ENCODE measurements at regions not wholly inside any gene's neighbourhood (a gene's known extent, or its start where the extent isn't known, plus 50 kb on each side); places are given as distances from the start of the nearest gene placed in this dataset.

DNA sequence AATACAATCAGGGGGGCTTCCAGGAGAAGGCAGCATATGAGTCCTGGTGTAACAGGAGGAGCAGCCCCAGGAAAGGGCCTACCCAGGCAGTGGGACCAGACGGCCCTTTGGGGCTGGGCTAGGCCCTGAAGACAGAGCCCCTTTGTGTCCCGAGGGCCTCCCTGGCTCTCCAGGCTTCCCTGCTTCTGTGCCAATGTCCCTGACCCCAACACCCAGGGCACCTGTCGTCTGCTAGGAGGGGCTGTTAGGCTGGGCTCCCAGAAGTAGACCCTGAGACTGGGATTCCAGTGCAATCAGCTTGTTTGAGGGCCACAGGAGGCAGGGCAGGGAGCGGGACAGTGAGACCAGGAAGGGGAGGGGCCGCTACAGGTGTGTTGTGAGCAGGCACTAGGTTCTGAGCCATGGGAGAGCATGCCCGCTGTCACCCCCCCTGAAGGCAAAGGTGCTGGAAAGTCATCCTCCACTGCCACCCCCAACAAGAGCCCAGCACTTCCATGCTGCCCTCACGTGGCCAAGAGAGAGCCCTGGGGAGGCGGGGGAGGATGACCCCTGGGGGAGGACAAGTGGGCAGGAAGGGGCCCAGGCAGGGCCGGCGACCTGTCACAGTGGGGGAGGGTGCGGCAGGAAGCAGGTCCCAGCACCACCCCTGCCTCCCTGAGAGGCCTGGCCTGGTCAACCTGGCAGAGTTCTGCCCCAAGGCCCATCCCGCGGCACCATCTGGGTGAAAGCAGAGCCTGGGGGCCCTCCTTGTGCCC, 64.8 kb downstream of the ADRA2C start:
- in situ Hi-C loops (cut with HindIII; ENCODE audit: low sequenced_read_pairs) = no loop called here

DNA sequence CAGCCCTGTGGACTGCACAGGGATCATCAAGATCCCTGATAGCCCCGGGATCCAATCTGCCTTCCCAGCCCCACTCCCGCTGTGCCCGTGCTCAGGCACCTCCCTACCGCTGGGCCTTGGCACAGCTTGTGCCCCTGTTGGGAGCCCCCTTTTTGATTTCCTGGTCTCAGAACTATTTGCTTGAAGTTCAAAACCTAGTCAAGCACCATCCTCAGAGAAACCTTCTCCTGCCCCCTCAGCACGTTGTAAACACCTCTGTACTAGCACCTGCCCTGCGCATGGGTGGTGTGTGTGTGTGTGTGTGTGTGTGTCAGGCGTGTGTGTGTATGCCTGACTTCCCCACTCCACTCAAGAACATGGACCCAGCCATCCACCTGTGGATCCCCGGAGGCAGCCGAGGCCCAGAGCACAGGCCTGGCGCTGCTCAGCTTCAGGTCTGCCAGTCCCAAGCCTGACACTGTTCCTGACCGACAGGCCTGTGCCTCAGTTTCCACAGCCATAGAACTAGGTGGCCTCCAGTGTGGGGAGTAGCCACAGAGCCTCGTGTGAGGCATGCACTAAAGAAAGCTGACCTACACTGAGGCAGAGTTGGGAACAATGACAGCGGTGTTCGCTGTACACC, 65.5 kb downstream of the ADRA2C start:
- in situ Hi-C loops (cut with HindIII; ENCODE audit: low sequenced_read_pairs) = no loop called here

DNA sequence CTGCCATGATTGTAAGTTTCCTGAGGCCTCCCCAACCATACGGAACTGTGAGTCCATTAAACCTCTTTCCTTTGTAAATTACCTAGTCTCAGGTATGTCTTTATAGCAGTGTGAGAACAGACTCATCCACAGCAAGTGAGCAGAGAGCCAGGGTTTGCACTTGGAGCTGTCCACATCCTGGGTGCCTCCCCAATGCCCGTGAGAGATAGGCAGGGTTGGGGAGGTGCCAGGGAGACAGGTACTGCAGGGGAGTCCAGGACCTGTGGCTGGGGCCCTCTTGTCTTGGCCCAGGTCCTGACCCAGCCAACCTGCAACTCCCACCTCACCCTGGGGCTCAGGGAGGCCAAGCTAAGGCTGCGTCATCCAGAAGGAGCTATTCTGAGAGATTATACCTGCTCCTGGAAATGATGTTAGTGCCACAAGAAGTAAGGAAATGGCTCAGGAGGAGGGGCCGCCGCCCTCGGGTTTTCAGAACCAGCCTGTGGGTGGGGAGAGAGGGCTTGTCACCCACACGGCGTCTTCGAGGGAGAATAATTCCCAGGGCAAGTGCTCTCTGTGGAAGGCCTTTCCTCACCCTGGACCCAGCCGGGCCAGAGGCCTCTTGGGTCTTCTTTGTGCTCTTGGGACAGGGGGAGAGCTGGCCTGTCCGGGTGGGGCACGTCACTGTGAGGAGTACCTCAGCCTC, 66.5 kb downstream of the ADRA2C start:
- in situ Hi-C loops (cut with HindIII; ENCODE audit: low sequenced_read_pairs) = no loop called here

DNA sequence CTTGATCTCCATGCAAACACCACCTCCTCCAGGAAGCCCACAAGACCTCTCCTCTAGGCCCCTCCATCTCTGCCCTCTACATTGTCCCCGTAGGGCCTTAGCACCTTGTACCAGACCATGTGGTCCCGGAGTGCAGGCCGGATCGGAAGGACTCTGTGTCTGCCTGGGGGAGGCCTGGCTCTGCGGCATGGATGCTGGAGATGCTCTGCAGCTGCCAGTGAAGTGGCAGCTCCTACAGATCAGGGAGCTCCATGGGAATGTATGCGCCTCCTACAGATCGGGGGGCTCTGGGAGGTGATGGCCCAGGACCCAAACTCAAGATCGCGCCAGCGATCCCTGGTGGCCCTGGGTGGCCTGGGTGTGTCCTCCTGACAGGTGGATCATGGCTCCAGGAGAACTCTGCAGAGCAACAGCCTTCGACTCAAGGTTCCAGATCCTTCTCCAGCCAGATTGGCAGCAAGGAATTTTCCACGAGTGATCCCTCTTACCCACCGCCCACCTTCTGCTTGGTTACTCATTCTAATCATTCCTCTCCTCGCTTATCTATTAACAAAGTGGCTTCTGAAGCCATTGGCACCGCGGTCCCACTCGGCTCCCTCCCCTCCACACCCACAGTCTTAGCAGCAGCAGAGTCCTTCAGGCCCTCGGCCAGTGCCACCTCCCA, 67.3 kb downstream of the ADRA2C start:
- in situ Hi-C loops (cut with HindIII; ENCODE audit: low sequenced_read_pairs) = no loop called here

GRCh38 chr4:3834186-3834662, 68.0 kb downstream of the ADRA2C start:
- in situ Hi-C loops (cut with HindIII; ENCODE audit: low sequenced_read_pairs) = no loop called here

DNA sequence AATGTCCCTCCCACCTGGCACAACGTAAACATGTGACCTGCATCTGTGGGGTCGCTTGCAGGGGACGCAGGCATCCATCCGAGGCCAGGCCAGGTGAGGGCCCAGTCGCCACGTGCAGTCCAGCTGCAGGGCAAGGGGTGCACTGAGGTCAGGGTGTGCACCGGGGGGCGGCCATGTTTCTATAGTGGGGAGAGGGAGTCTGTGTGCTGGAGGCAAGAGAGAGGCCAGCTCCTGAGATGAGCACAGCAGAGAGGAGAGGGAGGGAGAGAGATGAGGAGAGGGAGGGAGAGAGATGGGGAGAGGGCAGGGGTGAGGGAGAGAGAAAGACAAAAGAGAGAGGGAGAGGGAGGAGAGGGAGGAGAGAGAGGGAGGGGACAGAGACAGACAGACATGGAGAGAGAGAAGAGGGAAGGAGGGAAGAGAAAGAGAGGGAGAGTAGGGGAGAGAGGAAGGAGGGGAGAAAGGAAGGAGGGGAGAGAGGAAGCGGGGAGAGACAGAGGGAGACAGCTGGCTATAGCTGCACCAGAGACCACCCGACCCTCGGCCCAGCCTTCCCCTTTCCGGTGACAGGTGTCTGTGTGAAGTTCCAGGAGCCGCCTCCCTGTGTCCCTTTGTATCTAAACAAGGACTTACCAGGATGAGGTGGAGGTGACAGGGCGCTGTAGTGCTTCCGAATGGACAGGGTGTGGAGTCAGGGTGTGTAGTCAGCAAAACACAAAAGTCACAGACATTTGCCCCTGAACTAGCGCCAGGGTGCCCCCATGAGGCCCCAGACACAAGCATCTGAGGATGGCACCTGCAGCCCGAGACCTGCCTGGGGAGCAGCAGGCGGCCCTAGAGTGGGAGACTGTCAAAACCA, 68.7 kb downstream of the ADRA2C start:
- in situ Hi-C loops (cut with HindIII; ENCODE audit: low sequenced_read_pairs) = no loop called here

- in situ Hi-C loops (cut with HindIII; ENCODE audit: low sequenced_read_pairs) = no loop called here
Measured at GRCh38 chr4:3835527-3836405, 69.6 kb downstream of the ADRA2C start.

- in situ Hi-C loops (cut with HindIII; ENCODE audit: low sequenced_read_pairs) = no loop called here
Measured at GRCh38 chr4:3836406-3836755, 70.2 kb downstream of the ADRA2C start.

- in situ Hi-C loops (cut with HindIII; ENCODE audit: low sequenced_read_pairs) = no loop called here
Measured at GRCh38 chr4:3836756-3837601, 70.8 kb downstream of the ADRA2C start.

- in situ Hi-C loops (cut with HindIII; ENCODE audit: low sequenced_read_pairs) = no loop called here
Measured at GRCh38 chr4:3838437-3839380, 72.5 kb downstream of the ADRA2C start.

GRCh38 chr4:3845094-3845743, 79.0 kb downstream of the ADRA2C start:
- in situ Hi-C loops (cut with HindIII; ENCODE audit: low sequenced_read_pairs) = no loop called here

DNA sequence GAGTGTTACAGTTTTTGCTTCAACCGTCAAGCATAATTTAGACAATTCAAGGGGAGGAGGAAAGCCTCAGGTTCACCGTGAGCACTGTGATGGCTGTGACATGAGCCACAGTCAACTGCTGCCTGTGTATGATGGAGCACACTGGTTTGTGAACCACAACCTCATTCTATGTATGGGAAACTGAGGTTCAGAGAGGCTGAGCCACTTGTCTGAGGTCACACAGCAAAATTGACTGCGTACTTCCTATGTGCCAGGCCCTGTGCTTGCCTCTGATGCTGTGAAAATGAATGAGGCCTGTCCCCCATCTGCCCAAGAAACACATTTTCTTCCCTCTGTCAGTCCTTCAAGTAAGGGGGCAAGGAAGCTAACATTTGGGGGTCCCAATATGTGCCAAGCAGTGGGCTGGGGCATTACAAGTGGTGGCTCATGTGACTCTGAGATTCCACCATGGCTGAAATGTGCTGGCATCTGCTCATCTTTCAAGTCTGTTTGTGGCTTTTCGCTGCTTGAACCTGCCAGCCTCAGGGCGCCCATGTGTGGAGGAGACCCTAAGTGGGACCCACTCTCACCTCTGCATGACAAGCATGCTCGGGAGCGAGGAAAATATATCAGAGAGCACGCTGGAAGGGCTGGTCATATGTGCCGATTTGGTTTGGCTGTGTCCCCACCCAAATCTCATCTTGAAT, 79.7 kb downstream of the ADRA2C start:
- in situ Hi-C loops (cut with HindIII; ENCODE audit: low sequenced_read_pairs) = no loop called here

DNA sequence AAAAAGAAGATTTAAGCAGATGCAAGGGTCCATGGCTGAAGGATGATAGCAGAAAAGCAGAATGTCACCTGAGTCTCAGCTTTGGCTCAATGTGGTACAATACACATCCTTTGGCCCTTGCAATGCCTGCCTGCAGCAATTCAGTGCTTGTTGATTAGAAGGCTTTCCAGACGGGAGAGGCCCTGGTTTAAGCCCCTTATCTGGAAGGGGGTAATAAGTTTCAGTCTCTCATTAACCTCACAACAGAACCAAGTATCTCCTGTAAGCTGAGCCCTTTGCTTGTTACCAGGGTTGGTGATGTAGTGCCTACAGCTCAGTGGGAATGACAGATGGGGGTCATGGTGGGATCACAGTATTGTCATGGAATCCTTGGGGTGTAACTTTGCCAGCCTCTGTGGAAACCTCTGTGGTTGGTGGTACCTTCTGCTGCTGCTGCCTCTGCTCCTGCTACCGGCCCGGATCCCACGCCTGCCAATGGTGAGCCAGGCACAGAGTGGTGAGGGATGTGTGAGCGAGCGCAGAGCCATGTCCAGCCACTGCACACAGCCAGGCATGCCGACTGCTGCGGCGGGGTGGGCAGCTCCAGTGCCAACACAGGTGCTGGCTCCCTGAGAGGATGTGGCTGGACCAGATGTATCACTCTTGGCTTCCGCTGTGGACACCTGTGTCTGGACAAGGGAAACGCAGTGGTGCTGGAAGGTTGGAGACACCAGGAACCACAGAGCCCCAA, 81.2 kb downstream of the ADRA2C start:
- in situ Hi-C loops (cut with HindIII; ENCODE audit: low sequenced_read_pairs) = no loop called here

GRCh38 chr4:3848323-3848722, 82.1 kb downstream of the ADRA2C start:
- in situ Hi-C loops (cut with HindIII; ENCODE audit: low sequenced_read_pairs) = no loop called here

DNA sequence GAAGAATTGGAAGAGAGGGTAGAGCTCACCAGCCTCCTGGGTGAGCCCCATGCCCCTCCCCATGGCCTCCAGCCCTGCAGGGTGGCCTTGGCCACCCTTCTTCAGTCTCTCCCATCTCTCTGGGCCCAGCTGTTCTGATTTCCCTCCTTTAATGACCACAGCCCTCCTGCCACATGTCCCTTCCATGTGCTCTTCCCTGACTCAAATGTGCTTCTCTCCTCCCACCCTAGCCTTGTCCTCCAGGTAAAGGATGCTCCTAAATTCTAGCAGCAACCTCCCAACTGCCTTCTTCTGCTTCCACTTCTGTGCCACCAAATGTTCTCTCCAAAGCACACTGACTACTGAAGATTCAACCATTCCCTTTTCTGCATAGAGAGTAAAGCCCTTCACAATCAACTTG, 83.0 kb downstream of the ADRA2C start:
- in situ Hi-C loops (cut with HindIII; ENCODE audit: low sequenced_read_pairs) = no loop called here

GRCh38 chr4:3850128-3850527, 83.9 kb downstream of the ADRA2C start:
- in situ Hi-C loops (cut with HindIII; ENCODE audit: low sequenced_read_pairs) = no loop called here

Measured in endothelial cell of hepatic sinusoid (primary cell).